ENCODE measurements at regions not wholly inside any gene's neighbourhood (a gene's known extent, or its start where the extent isn't known, plus 50 kb on each side); places are given as distances from the start of the nearest gene placed in this dataset.

- 0 out of 2 replicates have a peak, but pooled peaks have one; percentile 20 for TF ChIP-seq ZNF503 (CRISPR knock-in tag; IDR thresholded peaks at IDR 0.05)
- 0 out of 2 replicates have a peak, but pooled peaks have one; percentile 53 for TF ChIP-seq ZNF766 (CRISPR knock-in tag; IDR thresholded peaks at IDR 0.05; ENCODE audit: borderline replicate concordance)
- 0 out of 2 replicates have a peak, but pooled peaks have one; percentile 20 for TF ChIP-seq HBP1 (CRISPR knock-in tag; IDR thresholded peaks at IDR 0.05; ENCODE audit: low read depth)
- TF ChIP-seq DRAP1 (CRISPR knock-in tag; IDR thresholded peaks at IDR 0.05): 0 out of 2 replicates have a peak, but pooled peaks have one; percentile 20
- TF ChIP-seq HDAC2 (CRISPR knock-in tag; IDR thresholded peaks at IDR 0.05): 0 out of 2 replicates have a peak, but pooled peaks have one; percentile 22
- peak; percentile 84 for TF ChIP-seq ZBTB2 (CRISPR knock-in tag; IDR thresholded peaks at IDR 0.05; ENCODE audit: low read depth)
- peak; percentile 54; the same call in 1 of the 2 replicates for TF ChIP-seq ZGPAT (CRISPR knock-in tag; IDR thresholded peaks at IDR 0.05)
Observed at GRCh38 chr10:38402442-38403346, 308.6 kb downstream of the ZNF37A start (continued).

Measured in HepG2 (cell line).